ENCODE measurements at regions not wholly inside any gene's neighbourhood (a gene's known extent, or its start where the extent isn't known, plus 50 kb on each side); places are given as distances from the start of the nearest gene placed in this dataset.

DNA sequence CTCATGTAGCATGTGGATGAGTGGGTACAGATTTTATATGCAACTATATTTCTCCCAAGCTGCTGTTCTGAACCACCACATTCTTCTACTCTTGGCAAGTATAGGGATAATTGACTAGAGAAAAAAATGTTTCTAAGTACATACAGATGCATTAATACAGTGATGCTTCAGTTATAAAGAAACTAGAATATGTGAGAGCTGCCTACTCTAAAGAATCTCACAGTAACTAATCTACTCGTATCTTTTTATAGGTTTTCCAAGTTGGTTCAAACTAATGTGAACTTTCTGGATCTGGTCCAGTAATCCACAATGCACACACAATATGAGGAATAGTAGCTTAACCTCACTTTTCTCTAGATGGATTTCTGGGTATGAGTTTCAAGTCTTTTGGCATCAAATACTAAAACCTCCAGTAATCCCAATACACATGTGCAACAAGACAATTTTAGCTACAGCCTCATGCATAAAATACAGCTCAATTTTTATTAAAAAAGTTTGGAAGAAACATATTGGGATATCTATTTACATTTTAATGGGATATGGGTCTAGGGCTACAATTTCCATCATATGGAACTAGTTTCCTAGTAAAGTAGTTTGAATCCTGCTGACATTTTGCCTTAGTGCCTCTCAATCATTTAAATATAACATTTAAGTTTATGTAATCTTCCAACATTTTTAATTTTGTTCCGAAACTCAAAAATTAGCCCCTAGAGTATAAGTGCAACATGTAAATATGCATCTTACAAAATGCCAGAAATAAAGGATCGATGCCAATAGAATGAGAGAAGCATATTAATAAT, 2209.7 kb downstream of the LRRC4C start (continued):
- TF ChIP-seq, protein P1, sequence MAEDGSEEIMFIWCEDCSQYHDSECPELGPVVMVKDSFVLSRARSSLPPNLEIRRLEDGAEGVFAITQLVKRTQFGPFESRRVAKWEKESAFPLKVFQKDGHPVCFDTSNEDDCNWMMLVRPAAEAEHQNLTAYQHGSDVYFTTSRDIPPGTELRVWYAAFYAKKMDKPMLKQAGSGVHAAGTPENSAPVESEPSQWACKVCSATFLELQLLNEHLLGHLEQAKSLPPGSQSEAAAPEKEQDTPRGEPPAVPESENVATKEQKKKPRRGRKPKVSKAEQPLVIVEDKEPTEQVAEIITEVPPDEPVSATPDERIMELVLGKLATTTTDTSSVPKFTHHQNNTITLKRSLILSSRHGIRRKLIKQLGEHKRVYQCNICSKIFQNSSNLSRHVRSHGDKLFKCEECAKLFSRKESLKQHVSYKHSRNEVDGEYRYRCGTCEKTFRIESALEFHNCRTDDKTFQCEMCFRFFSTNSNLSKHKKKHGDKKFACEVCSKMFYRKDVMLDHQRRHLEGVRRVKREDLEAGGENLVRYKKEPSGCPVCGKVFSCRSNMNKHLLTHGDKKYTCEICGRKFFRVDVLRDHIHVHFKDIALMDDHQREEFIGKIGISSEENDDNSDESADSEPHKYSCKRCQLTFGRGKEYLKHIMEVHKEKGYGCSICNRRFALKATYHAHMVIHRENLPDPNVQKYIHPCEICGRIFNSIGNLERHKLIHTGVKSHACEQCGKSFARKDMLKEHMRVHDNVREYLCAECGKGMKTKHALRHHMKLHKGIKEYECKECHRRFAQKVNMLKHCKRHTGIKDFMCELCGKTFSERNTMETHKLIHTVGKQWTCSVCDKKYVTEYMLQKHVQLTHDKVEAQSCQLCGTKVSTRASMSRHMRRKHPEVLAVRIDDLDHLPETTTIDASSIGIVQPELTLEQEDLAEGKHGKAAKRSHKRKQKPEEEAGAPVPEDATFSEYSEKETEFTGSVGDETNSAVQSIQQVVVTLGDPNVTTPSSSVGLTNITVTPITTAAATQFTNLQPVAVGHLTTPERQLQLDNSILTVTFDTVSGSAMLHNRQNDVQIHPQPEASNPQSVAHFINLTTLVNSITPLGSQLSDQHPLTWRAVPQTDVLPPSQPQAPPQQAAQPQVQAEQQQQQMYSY (CRISPR knock-in tag; IDR thresholded peaks at IDR 0.05): no peak
- no peak for TF ChIP-seq RBFOX2 (IDR thresholded peaks at IDR 0.05; ENCODE audit: low read depth, low read length)
- TF ChIP-seq ELK4 (CRISPR knock-in tag; IDR thresholded peaks at IDR 0.05; ENCODE audit: borderline replicate concordance): no peak
- no peak for TF ChIP-seq HMGXB4 (CRISPR knock-in tag; IDR thresholded peaks at IDR 0.05; ENCODE audit: borderline replicate concordance in 1 of 2, low read depth in 1 of 2)
- TF ChIP-seq TFDP2 (CRISPR knock-in tag; IDR thresholded peaks at IDR 0.05): no peak
- TF ChIP-seq SMARCC2 (IDR thresholded peaks at IDR 0.05): no peak
- TF ChIP-seq, protein P2, sequence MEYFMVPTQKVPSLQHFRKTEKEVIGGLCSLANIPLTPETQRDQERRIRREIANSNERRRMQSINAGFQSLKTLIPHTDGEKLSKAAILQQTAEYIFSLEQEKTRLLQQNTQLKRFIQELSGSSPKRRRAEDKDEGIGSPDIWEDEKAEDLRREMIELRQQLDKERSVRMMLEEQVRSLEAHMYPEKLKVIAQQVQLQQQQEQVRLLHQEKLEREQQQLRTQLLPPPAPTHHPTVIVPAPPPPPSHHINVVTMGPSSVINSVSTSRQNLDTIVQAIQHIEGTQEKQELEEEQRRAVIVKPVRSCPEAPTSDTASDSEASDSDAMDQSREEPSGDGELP (IDR thresholded peaks at IDR 0.05; ENCODE audit: borderline replicate concordance, low read depth): no peak
- no peak for TF ChIP-seq KDM4B (CRISPR knock-in tag; IDR thresholded peaks at IDR 0.05)
- TF ChIP-seq, protein P3, sequence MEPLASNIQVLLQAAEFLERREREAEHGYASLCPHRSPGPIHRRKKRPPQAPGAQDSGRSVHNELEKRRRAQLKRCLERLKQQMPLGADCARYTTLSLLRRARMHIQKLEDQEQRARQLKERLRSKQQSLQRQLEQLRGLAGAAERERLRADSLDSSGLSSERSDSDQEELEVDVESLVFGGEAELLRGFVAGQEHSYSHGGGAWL (CRISPR knock-in tag; IDR thresholded peaks at IDR 0.05): no peak

Measured in HepG2 (cell line).